ENCODE measurements at regions not wholly inside any gene's neighbourhood (a gene's known extent, or its start where the extent isn't known, plus 50 kb on each side); places are given as distances from the start of the nearest gene placed in this dataset.

- no peaks in the 10 kb centered on the region for H3K79me2 ChIP-seq (ENCODE audit: control insufficient read depth, insufficient read depth, low read length)
- WGBS (ENCODE audit: insufficient coverage, low coverage, missing lambda C conversion rate) = 3% methylated on average over 3 of the region's 3 CpGs
- H3K36me3 ChIP-seq (ENCODE audit: control insufficient read depth, insufficient read depth, low read length) = no peaks in the 10 kb centered on the region
- no peaks in the 10 kb centered on the region for H4K20me1 ChIP-seq (replicated peaks; ENCODE audit: control insufficient read depth, insufficient read depth, low read length)
- H2AFZ ChIP-seq (ENCODE audit: low read depth, low read length) = no peak overlapping the region
- H3K9ac ChIP-seq (ENCODE audit: insufficient read depth in 1 of 2, low read depth in 2 of 2, low read length in 2 of 2) = no peak overlapping the region
- no peaks in the 10 kb centered on the region for H3K9me3 ChIP-seq (replicated peaks; ENCODE audit: control insufficient read depth, insufficient read depth, low read depth, low read length)
- no peak overlapping the region for H3K4me3 ChIP-seq
- no peaks in the 10 kb centered on the region for H3K27me3 ChIP-seq (ENCODE audit: control insufficient read depth in 2 of 2, insufficient read depth in 2 of 2, low read length in 2 of 2)
- no TSS peak for BruUV-seq (replicated peaks)
- CTCF ChIA-PET (ENCODE audit: low intra/inter-chr PET ratio) = no interaction called here
- H3K9me1 ChIP-seq (ENCODE audit: control insufficient read depth, insufficient read depth, low read length) = no peaks in the 10 kb centered on the region
- POLR2A ChIA-PET = interaction anchor here (0.6 to 1.6 kb wide), 4 partner anchors 9 to 45 kb away, joined by 3 to 4 read pairs (median 3); no protein-coding TSS in a partner anchor
- intact Hi-C loops (cut with micrococcal nuclease) = no loop called here
- H3K4me1 ChIP-seq (replicated peaks in 1 of 2; ENCODE audit: control insufficient read depth in 2 of 2, insufficient read depth in 2 of 2, low read length in 2 of 2) = peaks cover 0 to 8% of the 10 kb centered on the region in 2 experiments; a peak in 2 of 5 replicates
- ATAC-seq (no peak), DNase-seq (ENCODE audit: extremely low read depth in 1 of 4, low spot score in 3 of 4) (no peak), FAIRE-seq (no peak)
- no peak overlapping the region for H3K27ac ChIP-seq (ENCODE audit: extremely low read depth, low read depth, low read length)
- in situ Hi-C loops (cut with MboI) = no loop called here
- H3K4me2 ChIP-seq (ENCODE audit: insufficient read depth, low read length) = no peak overlapping the region
- TF ChIP-seq SRSF9 (IDR thresholded peaks at IDR 0.05; ENCODE audit: borderline replicate concordance, low read depth, low read length) (no peak), ZNF592 (IDR thresholded peaks at IDR 0.05) (no peak), ZNF830 (CRISPR knock-in tag; IDR thresholded peaks at IDR 0.05) (no peak), STAG1 (CRISPR knock-in tag; IDR thresholded peaks at IDR 0.05; ENCODE audit: borderline replicate concordance) (no peak), MCM7 (IDR thresholded peaks at IDR 0.05) (no peak), U2AF1 (optimal IDR thresholded peaks at IDR 0.05; ENCODE audit: low read depth, low read length) (no peak), SFPQ (IDR thresholded peaks at IDR 0.05; ENCODE audit: low read depth, low read length) (no peak)
- TF ChIP-seq, protein P1, sequence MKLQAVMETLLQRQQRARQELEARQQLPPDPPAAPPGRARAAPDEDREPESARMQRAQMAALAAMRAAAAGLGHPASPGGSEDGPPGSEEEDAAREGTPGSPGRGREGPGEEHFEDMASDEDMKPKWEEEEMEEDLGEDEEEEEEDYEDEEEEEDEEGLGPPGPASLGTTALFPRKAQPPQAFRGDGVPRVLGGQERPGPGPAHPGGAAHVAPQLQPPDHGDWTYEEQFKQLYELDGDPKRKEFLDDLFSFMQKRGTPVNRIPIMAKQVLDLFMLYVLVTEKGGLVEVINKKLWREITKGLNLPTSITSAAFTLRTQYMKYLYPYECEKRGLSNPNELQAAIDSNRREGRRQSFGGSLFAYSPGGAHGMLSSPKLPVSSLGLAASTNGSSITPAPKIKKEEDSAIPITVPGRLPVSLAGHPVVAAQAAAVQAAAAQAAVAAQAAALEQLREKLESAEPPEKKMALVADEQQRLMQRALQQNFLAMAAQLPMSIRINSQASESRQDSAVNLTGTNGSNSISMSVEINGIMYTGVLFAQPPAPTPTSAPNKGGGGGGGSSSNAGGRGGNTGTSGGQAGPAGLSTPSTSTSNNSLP (IDR thresholded peaks at IDR 0.05; ENCODE audit: borderline replicate concordance, low read depth, low read length) = no peak
- TF ChIP-seq, protein P2, sequence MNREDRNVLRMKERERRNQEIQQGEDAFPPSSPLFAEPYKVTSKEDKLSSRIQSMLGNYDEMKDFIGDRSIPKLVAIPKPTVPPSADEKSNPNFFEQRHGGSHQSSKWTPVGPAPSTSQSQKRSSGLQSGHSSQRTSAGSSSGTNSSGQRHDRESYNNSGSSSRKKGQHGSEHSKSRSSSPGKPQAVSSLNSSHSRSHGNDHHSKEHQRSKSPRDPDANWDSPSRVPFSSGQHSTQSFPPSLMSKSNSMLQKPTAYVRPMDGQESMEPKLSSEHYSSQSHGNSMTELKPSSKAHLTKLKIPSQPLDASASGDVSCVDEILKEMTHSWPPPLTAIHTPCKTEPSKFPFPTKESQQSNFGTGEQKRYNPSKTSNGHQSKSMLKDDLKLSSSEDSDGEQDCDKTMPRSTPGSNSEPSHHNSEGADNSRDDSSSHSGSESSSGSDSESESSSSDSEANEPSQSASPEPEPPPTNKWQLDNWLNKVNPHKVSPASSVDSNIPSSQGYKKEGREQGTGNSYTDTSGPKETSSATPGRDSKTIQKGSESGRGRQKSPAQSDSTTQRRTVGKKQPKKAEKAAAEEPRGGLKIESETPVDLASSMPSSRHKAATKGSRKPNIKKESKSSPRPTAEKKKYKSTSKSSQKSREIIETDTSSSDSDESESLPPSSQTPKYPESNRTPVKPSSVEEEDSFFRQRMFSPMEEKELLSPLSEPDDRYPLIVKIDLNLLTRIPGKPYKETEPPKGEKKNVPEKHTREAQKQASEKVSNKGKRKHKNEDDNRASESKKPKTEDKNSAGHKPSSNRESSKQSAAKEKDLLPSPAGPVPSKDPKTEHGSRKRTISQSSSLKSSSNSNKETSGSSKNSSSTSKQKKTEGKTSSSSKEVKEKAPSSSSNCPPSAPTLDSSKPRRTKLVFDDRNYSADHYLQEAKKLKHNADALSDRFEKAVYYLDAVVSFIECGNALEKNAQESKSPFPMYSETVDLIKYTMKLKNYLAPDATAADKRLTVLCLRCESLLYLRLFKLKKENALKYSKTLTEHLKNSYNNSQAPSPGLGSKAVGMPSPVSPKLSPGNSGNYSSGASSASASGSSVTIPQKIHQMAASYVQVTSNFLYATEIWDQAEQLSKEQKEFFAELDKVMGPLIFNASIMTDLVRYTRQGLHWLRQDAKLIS (CRISPR knock-in tag; IDR thresholded peaks at IDR 0.05) = no peak
Observed at GRCh38 chr2:28698545-28698944, 53.1 kb upstream of the PPP1CB start.

All from K562 (cell line).